HFFc6 (cell line): ENCODE measurements at regions not wholly inside any gene's neighbourhood (a gene's known extent, or its start where the extent isn't known, plus 50 kb on each side); places are given as distances from the start of the nearest gene placed in this dataset.

Experiments
- DNase-seq: peaks from one replicate; pipeline ENCODE4 v3.0.0-alpha.2; 2018
- H3K27ac Mint-ChIP-seq: 2 replicates; pipeline ENCODE4 v1.8.0; 2020; ENCODE audit warnings: mild to moderate bottlenecking, mixed read lengths
- H3K27me3 Mint-ChIP-seq: 2 replicates; pipeline ENCODE4 v1.8.0; 2021; ENCODE audit warnings: mild to moderate bottlenecking, moderate library complexity, mixed read lengths; ENCODE audit not compliant: insufficient read depth
- H3K36me3 Mint-ChIP-seq: 2 replicates; pipeline ENCODE4 v1.8.0; 2021; ENCODE audit warnings: low read depth, mixed read lengths
- H3K4me1 Mint-ChIP-seq: 2 replicates; pipeline ENCODE4 v1.8.0; 2020; ENCODE audit warnings: low read depth, mixed read lengths
- H3K4me3 Mint-ChIP-seq: 2 replicates; pipeline ENCODE4 v1.8.0; 2020; ENCODE audit warnings: mild to moderate bottlenecking, moderate library complexity, mixed read lengths
- H3K9me3 Mint-ChIP-seq: 2 replicates; pipeline ENCODE4 v1.8.0; 2020; ENCODE audit warnings: mild to moderate bottlenecking, mixed read lengths
- CTCF ChIP-seq: fragments of 200-600 bp; sonication (generic); IDR thresholded peaks from 2 replicates; pipeline ENCODE4 v1.5.0; 2021; ENCODE audit warnings: antibody characterized with exemption, mild to moderate bottlenecking

DNA sequence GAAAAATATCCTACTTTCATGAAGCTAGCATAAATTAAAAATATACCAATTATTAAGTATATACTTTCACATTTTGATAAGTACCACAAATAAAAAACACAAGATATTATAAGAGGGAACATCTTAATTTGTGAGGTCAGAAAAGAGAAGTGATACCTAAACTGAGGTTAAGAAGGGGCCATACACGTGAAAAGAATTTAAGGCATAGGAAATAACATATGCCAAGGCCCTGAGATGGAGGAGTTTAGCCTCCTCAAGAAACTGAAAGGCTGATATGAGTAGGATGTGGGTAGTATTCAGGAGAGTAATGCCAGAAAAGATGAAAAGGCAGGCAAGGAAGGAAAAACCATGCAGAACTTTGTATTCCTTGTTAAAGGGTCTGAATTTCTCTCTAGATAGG, 116.6 kb upstream of the HTR1E start:
- H3K9me3 Mint-ChIP-seq = peaks cover 27% of the 10 kb centered on the region
- H3K4me3 Mint-ChIP-seq = no peak overlapping the region
- no peak for DNase-seq
- no peaks in the 10 kb centered on the region for H3K36me3 Mint-ChIP-seq
- TF ChIP-seq CTCF = no peak
- no peaks in the 10 kb centered on the region for H3K27me3 Mint-ChIP-seq
- no peaks in the 10 kb centered on the region for H3K4me1 Mint-ChIP-seq
- H3K27ac Mint-ChIP-seq = no peak overlapping the region

DNA sequence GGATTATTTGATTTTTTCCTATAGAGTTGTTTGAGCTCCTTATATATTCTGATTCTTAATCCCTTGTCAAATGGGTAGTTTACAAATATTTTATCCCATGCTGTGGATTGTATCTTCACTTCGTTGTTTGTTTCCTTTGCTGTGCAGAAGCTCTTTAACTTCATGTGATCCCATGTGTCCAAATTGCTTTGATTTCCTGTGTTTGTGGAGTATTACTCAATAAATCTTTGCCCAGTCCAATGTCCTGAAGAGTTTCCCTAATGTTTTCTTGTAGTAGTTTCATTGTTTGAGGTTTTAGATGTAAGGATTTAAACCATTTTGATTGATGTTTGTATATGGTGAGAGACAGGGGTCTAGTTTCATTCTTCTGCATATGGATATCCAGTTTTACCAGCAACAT, 143.7 kb upstream of the HTR1E start:
- Mint-ChIP-seq H3K9me3 (peaks cover 30% of the 10 kb centered on the region), H3K27ac (no peak overlapping the region), H3K27me3 (no peaks in the 10 kb centered on the region), H3K4me1 (no peaks in the 10 kb centered on the region), H3K4me3 (no peak overlapping the region), H3K36me3 (0 out of 2 replicates have a peak, but pooled peaks cover 4% of the 10 kb centered on the region)
- TF ChIP-seq CTCF = no peak
- no peak for DNase-seq

GRCh38 chr6:86791476-86791875, 145.9 kb upstream of the HTR1E start:
- no peak overlapping the region for H3K4me3 Mint-ChIP-seq
- no peaks in the 10 kb centered on the region for H3K4me1 Mint-ChIP-seq
- DNase-seq = no peak
- TF ChIP-seq CTCF = no peak
- no peaks in the 10 kb centered on the region for H3K27me3 Mint-ChIP-seq
- H3K27ac Mint-ChIP-seq = no peak overlapping the region
- peaks cover 32% of the 10 kb centered on the region for H3K9me3 Mint-ChIP-seq
- no peaks in the 10 kb centered on the region for H3K36me3 Mint-ChIP-seq

DNA sequence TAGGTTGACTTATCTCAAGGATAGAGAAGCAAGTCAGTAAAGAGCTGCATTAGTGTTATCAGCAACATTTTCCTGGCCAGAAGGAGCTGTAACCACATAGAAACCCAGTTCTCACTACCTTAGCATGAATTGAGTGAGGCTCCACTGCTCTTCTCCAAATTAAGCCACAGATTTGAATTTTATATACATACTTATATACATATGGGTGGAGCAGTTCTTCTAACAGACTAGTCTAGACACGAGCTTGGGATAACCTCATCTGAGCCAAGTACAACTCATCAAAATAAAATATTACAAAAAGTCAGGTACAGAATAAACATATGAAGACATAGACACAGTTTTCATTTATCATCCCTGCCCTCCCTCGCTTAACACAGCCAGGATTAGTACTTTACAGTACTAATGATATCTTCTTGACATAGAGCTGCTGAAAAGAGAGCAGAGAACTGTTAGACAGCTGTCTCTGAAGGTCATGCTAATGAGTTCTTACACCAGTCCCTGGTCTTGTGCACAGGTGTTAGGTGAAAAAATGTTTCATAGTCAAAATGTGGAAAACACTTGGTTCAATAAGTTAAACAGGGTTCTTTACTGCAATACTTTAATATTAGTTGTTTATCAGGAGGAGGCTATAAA, 147.4 kb upstream of the HTR1E start:
- H3K27me3 Mint-ChIP-seq = no peaks in the 10 kb centered on the region
- no peaks in the 10 kb centered on the region for H3K4me1 Mint-ChIP-seq
- H3K36me3 Mint-ChIP-seq = no peaks in the 10 kb centered on the region
- H3K9me3 Mint-ChIP-seq = peaks cover 40% of the 10 kb centered on the region
- H3K27ac Mint-ChIP-seq = no peak overlapping the region
- no peak overlapping the region for H3K4me3 Mint-ChIP-seq
- no peak for TF ChIP-seq CTCF
- no peak for DNase-seq

GRCh38 chr6:86782328-86782727, 155.0 kb upstream of the HTR1E start:
- peaks cover 36% of the 10 kb centered on the region for H3K9me3 Mint-ChIP-seq
- H3K4me3 Mint-ChIP-seq = no peak overlapping the region
- DNase-seq = no peak
- no peak overlapping the region for H3K27ac Mint-ChIP-seq
- H3K4me1 Mint-ChIP-seq = no peaks in the 10 kb centered on the region
- no peaks in the 10 kb centered on the region for H3K27me3 Mint-ChIP-seq
- 0 out of 2 replicates have a peak, but pooled peaks cover 4% of the 10 kb centered on the region for H3K36me3 Mint-ChIP-seq
- TF ChIP-seq CTCF = no peak
